GM04503 (cell line): ENCODE measurements at regions not wholly inside any gene's neighbourhood (a gene's known extent, or its start where the extent isn't known, plus 50 kb on each side); places are given as distances from the start of the nearest gene placed in this dataset.

Experiments
- DNase-seq: peaks from one replicate; pipeline ENCODE4 v3.0.0-alpha.2; 2012; ENCODE audit warnings: low read depth

DNA sequence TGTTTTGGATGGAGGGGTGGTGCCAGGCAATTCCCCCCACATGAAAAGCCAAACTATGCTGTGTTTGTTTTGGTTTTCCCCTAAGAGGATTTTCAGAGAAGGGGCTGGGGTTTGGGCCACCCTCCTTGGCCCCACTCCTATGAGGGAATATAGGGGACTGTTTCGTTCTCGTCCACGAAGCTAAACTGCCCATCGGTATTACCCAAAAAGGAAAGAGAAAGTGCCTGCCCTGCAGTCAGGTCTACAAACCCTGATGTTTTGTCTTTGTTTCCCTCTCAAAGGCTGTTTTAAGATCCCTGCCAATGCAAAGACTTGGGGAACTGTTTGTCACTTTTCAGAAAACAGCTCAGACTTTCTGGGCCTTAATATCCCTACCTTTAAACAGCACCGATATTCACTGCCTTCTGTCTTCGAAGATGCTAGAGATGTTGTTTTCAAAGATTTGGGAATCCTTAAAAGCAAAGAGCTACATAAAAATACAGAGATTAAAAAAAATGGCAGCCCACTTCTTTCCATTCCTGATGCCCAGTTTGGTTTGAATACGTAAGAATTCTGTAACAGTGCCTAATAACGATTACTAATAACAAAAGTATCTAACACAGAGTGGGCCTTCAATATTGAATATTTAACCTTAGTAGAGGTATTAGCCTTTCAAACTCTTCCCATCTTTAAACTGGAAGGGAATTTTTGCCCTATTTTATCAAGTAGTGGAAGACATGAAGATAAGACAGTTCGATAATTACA, 518.4 kb downstream of the MED13L start:
- DNase-seq, result no peak

DNA sequence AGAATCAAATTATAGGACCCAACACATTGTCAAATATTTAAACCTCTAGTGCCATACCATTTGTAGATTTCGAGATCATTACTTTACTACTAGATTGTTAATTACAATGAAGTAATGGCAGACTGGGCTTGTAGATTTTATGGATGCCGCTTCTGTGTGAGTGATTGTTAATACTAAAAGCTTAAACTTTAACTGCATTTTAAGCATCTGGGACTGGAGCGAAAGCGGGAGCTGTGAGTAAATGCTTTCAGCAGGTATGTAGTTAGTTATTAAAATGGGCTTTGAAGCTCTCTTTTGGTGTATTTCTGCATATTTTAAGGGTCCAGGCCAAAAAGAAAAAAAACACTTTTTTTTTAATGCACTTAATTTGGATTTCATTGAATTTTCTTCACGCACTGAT, 519.3 kb downstream of the MED13L start:
- no peak for DNase-seq

DNA sequence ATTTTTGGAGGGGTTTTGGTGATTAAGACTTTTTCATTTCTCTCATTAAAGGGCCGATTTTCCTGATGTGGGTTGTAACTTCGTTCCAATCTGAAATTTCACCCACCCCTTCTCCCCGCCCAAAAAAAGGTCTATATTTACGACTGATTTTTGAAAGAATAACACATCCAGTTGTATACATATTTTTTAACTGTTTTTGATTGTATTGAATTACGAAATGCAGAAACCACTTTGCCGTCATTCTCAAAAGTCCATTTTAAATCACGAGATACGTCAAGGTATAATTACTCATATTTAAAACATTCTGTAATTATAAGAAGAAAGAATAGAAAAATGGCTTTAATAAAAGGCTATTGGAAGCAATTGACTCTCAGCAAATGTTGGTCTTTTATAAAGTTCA, 520.7 kb downstream of the MED13L start:
- DNase-seq, result no peak

DNA sequence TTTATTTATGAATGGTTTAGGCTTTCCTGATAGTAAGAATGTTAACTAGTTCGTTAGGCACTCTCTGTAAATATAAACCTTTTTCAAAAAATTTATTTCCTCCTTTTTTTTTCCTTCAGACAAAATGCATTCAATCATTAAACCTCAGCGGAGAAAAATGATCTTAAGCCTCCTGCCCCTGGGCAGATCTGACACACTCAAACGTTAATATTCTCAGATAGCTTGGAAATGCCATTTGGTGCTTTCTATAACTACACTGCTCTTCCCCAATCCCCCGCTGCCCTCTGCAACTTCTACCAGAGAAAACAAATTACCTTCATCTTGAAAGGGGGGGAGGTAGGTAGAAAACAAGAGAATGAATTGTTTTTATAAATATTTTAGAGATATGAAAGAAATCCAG, 521.2 kb downstream of the MED13L start:
- DNase-seq, result no peak

DNA sequence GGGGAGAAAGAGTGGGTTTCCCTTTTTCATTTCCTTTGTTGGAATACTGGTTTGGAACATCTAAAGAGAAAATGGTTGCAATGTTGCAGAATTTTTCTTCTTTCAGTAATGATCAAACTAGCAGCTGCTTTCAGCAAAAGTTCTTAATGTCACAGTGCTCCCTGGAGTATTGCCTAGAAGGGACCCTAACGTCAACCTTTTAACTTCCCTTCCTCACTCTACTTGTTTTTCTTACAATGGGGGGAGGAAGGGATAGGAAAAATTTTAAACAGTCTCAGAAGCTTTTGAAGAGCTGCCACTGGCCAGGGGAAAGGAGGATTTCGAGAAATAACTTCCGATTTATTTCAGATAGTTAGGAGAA, 521.8 kb downstream of the MED13L start:
- no peak for DNase-seq

DNA sequence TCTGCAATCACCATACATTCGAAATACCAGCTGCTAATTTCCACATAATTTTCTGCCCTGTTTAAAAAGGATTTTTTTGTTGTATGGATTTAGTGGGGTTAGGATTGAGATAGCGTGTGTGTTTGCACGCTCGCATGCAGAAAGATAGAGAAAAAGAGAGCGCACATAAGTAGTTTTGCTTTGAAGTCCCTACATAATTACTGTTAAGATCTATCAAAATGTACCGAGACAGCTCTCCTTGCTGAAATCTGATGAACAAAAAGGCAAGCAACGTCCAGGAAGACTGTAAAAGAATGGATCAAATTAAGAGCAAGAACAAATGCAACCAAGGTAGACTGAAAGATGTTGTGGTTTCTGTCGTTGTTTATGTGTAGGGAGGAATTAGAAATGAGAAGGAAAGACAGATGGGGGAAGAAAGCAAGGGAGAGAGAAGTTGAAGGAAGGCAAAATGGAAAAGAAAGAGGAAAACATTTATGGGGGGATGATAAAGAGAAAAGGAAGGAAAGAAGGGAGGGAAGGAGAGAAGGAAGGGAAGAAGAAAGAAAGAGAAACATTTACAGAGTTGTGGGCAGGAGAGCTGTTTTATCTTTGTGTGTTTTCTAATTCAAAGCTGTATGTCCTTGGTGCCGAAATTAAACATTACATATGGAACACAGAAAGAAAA, 522.3 kb downstream of the MED13L start:
- DNase-seq, result no peak

DNA sequence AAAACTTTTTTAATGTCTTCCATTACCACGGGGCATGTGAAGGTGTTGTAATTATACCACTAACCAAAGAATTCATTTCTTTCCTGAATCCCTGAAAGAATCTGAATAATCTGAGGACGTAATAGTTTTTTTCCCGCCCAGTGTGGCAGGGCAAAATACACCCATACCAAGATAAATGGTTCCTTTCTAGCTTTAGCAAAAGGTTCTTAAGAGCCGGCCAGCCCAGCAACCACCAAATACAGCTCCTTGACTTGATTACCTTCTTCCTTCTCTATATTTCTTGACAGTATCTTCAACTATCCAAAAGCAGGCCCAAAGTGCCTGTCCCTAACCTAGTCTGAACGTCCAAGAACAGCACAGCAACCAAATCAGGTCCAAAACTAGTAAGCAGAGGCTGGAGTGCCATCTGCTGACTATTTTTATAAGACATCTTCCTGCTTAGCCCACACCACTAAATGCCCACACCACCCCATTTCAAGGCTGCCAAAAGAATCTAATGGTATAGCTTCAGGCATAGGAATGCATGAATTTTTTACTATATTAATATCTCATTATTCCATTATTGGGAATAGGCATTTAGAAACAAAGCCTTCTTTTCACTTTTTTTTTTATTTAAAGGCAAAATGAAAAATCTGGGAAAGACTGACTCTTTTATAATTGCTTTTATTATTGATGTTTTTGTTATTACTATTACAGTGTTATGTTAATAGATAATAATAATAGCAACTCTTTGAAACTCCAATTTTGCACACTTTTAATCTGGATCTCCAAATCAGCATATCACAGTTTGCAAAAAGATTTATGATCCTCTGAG, 524.4 kb downstream of the MED13L start:
- peak; percentile 35 for DNase-seq

DNA sequence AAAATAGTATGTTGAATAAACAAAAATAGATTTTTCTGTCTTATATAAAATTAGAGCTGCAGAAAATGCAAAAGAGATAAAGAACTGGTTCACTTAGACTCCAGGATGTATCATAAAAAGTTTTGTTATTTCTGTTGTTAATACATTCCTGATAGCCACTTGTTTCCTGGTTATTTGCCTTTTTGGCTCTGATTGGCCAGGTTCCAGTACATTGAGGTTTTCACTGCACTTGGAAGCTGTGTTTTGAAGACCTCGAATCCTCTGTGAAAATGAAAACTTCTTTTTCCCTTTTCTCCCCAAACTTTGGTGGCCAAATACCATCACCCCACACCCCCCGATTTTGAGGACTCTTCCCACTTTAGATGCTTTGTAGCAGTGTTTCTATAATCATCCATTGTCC, 525.3 kb downstream of the MED13L start:
- no peak for DNase-seq

DNA sequence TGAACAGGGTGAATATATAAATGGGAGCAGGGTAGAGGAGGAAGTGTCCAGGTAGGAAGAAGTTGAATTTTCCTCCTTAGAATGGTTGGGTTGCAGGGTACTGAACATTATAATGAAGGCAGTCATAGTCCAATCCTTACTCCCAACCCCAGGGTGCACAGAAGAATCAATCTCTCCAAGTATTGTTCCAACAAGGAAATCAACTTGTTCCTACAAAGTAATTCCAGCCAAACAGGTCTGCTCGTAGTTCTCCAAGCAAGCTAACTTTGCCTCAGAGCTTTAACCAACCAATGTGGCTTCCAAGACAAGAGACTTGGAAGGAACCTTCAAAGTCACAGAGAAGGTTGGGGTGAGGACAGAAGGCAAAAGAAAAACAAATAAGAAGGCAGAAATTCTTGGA, 527.2 kb downstream of the MED13L start:
- DNase-seq, result no peak

DNA sequence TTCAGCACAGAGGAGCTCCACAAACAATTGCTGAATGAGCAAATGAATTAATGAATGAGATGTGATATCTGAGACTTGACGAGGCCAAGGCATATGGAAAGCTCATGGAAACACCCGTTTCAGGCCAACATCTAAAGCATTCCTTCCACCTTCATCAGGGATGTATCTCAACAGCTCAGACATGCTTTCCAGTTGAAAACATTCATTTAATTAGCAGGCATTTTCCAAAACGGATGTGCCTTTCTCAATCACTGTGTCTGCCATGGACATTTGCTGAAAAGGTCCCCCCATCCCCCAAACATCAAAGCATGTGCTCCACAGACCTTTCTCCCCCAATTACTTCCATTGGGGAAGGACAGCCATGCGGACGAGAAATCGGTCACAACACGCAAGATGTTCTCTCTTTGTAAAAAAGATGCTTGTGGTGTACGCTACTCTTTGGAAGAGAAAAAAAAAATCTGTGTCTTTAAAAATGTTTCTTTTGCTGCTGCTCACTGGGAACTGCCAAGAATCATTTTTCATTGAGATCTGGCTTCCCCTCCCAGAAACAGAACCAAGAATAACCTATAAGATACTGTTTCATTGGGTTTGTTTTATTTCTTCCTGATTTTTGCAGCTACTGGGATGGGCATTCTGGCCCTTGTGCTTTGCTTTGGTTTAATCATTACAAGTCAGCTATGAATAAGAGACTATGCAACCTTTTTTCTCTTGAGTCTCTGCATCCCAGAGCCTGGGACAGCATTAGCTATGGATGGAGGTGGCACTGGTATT, 528.2 kb downstream of the MED13L start:
- DNase-seq, result peak; percentile 12

DNA sequence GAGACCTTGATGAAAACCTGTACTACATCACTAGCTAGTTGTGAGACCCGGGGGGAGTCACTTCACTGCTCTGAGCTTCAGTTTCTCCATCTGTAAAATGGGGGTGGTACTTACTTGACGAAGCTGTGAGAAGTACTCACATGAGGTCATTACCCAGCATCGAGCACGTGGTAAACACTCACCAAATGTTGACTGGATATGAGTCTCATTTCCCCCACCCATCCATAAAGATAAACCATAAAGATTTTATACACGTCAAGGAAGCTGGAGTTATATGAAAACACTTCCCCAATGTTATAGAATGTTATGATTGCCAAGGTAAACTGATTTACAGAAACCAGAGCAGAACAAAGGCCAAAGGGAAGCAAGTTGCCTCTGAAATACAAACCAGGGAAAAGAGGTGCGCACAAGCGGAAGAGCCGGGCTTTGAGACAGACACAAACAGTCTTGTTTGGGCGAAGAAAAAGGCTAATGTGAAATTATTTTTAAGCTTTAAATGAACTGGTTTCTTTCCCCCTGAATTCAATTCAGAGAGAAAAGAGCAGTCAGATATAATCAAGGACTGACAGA, 536.8 kb downstream of the MED13L start:
- DNase-seq, result no peak

DNA sequence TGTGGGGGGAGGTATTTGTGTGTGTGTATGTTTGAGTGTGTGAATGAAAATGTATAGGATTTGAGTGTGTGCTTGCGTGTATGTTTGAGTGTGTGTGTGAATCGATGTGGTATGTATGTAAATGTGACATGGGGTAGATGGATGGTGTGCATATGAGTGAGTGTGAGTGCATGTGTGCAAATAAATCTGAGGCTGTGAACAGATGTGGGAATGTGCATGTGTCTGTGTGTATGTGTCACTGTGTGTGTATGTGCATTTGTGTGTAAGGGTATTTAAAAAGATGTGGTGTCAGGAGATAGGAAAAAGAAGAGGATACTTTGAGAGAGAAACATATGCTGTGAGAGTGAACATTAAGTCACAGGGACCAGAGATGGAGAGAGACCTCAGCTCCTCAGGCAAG, 539.6 kb downstream of the MED13L start:
- DNase-seq, result no peak

DNA sequence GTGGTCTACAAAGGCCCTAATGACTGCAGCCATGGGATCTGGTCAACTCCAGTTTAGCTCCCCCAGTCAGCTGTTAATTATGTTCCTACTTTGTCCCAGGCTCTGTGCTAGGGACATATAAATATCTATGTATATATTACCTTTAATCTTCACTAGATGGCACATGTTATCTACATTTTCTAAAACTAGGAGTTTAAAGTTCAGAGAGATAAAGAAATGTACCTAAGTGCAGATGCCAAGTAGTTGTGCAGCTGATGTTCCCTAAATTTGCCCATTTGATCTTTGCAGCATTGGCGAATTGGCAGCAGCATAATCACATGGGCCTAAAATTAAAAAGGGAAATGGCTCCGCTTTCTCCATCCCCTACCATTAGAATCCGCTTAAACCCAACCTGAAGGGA, 541.1 kb downstream of the MED13L start:
- DNase-seq, result no peak

DNA sequence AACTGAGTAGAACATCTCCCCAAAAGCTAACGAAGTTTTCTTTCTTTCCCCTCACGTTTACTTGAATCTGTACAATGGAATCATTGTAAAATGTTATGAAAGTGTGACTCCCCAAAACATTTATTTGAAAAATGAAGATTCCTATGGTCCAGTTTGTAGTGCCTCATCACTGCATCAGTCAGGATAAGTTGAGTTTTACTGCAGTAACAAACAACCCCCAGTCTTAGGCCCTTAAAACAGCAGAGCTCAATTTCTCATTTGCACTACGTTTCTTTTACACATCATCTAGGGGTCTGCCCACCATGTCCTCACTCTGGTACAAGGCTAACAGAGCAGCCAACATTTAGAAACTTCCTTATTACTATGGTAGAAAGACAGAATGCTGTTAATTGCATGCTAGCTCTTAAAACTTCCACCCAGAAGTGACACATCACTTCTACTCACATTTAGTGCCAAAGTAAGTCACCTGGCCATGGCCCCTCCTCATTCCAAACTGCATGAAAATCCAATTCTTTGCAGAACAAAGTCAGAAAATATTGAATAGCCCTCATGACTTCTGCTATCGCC, 546.4 kb downstream of the MED13L start:
- DNase-seq, result no peak

DNA sequence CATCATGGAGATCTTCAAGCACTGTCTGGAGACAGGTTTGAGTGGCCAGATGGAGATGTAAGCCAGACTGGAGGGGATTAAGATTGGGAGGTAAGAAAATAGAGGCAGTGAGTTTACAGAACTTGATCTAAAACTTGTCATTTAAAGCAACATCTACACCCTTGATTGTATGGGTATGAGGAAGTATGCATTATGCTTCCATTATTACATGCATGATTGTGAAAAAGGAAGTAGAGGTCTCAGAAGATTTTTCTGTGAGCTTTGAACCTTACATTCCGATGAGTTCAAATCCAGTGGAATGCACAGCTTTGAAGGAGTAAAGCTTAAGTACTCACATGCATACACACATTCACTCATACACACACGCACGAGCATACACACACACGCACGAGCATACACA, 550.8 kb downstream of the MED13L start:
- DNase-seq, result no peak

DNA sequence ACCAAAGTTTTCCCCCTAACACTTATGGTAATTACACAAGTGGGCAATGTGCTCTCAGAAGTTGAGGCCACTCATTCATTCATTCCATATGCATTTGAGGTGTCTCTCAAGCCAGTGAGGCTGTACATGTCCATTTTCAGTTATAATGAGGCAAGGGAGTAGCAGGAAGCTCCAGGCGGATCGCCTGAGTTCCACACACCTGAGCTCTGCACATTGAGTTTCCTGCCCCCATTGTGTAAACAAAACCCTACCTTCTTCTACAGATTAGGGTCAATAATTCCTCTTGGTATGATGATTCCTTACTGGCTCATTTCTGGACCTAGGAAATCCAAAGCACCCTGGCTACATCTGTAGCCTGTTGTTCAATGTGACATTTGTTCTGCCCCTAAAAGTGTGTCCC, 555.3 kb downstream of the MED13L start:
- no peak for DNase-seq

DNA sequence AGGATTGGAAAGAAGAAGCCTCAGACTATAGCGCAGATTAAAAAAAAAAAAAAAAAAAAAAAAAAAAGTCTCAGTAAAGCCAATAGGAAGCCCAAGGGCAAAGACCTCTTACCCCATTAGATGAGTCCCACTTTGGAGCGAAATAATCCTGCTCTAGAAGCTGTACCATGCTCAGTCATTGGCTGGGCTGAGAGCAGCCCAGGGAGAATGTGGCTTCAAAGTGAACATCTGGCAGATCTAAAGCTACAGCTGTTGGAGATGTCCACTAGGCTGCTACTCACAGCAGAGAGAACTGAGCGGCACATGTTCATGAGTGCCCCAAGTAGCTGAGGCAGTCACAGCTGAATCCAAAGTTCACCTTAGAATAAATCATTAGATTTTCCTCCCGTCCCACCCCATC, 560.9 kb downstream of the MED13L start:
- DNase-seq, result no peak

DNA sequence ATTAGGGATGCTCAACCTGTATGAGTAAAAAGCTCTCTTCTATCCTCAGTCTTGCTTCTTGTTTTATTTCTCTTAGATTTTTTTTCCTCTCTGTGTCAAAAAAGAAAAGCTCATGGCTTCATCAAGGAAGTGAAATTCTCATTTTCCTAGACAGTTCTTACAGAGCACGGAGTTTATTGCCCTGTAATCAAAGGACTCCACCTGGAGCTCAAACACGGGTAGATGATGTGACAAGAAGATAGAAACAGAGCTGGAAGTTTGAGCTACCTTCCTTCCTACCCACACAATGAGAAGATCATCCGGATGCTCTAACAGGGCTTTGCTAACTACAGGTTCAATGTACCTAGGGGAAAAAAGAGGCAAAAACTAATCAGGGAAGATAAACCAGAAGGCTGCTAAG, 564.8 kb downstream of the MED13L start:
- no peak for DNase-seq

DNA sequence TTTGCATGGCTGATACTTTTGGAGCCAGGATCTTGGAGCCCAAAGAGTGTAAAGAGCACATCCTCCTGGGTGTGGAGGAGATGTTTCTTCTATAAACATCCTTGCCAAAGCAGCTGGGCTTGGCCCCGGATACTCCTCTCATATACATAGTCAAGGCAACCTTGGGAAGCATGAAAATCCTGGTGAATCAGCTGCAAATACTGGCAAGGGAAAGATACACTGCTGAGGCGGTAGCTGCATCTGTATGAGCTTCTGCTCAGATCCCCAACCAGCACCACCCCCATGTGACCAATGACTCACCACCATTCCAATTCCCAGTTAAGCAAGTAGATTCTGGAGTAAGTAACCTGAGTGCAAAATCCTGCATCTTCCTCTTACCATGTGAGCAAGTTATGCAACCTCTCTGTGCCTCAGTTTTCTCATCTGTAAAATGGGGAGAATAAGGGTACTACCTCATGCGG, 567.4 kb downstream of the MED13L start:
- peak; percentile 62 for DNase-seq

DNA sequence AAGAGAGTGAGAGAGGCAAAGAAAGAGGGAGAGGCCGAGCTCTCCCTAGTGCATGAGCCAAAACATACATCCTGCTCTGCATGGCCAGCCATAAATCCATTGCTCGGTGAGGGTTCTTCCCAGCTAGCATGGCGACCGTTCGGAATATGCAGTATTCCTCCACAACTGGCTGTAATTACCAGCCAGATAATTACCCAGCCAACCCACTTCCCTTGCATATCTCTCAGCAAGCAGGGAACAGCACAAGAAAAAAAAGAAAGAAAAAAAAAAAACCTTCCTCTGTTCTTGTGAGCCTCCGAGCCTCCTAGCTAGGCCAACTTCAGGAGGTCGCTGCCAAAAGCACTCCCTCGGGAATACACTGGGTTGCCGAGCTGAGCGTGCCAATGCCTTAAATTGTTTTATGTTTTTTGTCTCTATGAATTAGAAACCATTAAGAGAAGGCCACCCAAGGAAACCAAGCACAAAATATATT, 567.9 kb downstream of the MED13L start:
- peak; percentile 1 for DNase-seq

DNA sequence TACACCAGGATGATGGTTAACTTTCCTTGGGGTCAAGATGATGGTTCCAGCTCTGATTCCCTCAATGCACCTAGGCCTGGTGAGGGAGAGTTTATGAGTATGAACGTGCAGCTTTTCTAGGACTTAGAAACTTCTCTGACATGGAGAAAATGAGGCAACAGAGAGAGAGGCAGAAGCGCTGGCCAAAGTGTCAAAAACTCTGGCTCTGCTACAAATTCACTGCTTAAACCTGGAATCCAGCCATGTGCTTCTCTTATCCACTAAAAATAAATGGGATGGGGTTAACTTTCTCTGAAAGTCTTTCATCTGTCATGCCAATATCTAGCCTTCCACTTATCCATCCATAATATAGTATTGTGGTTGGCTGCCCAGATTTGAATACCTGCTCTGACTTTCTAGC, 568.7 kb downstream of the MED13L start:
- DNase-seq, result no peak
